Right atrium auricular region (tissue), 2 donors: ENCODE measurements at regions not wholly inside any gene's neighbourhood (a gene's known extent, or its start where the extent isn't known, plus 50 kb on each side); places are given as distances from the start of the nearest gene placed in this dataset.

Source experiments
- DNase-seq: peaks from one replicate; pipeline ENCODE4 v3.0.0-alpha.2; 2019; ENCODE audit warnings: low spot score
- H3K27ac ChIP-seq, 2 donors: fragments of 200-600 bp; sonication (generic); 1 replicate in 1 of 2; 2 replicates in 1 of 2; pipeline ENCODE4 v1.5.1; 2016 to 2019
- H3K27me3 ChIP-seq, 2 donors: fragments of 200-600 bp; sonication (generic); one replicate each; pipeline versions ENCODE4 v1.5.1 to v1.6.0; 2017 to 2019
- H3K36me3 ChIP-seq: fragments of 200-600 bp; sonication (generic); one replicate; pipeline ENCODE4 v1.5.1; 2016
- H3K4me1 ChIP-seq, 2 donors: fragments of 200-600 bp; sonication (generic); one replicate each; pipeline versions ENCODE4 v1.5.1 to v1.6.0; 2017 to 2019
- H3K4me3 ChIP-seq, 2 donors: fragments of 200-600 bp; sonication (generic); 1 replicate in 1 of 2; 2 replicates in 1 of 2; pipeline ENCODE4 v1.5.1; 2017 to 2019; ENCODE audit warnings: mild to moderate bottlenecking in 1 of 2, moderate library complexity in 1 of 2
- H3K9me3 ChIP-seq, 2 donors: fragments of 200-600 bp; sonication (generic); one replicate each; pipeline ENCODE4 v1.5.1; 2019
- TF ChIP-seq, protein P1 (sequence below), 2 donors: fragments of 200-600 bp; sonication (generic); IDR thresholded peaks; one replicate each; pipeline ENCODE4 v1.5.1; 2019; ENCODE audit warnings: antibody characterized with exemption in 2 of 2

DNA sequence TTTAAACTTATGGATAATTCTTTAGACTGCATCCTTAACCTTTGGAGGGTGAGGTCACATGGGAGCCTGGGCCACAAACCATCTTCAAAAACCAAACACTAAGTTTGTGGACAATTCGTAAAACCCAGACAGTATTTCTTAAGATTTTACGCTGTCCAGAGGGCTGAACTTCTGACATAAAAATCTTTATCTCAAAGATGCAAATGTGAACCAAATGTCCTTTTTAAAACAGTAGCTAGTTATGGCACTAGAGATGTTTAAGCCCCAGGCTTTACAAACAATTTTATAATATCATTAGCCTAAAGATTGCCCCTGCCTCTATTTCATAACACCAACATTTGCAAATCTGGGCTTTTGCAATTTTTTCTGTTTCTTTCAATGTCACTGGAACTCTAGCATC, 287.2 kb downstream of the SATB1 start:
- no peak for DNase-seq
- TF ChIP-seq, protein P1, sequence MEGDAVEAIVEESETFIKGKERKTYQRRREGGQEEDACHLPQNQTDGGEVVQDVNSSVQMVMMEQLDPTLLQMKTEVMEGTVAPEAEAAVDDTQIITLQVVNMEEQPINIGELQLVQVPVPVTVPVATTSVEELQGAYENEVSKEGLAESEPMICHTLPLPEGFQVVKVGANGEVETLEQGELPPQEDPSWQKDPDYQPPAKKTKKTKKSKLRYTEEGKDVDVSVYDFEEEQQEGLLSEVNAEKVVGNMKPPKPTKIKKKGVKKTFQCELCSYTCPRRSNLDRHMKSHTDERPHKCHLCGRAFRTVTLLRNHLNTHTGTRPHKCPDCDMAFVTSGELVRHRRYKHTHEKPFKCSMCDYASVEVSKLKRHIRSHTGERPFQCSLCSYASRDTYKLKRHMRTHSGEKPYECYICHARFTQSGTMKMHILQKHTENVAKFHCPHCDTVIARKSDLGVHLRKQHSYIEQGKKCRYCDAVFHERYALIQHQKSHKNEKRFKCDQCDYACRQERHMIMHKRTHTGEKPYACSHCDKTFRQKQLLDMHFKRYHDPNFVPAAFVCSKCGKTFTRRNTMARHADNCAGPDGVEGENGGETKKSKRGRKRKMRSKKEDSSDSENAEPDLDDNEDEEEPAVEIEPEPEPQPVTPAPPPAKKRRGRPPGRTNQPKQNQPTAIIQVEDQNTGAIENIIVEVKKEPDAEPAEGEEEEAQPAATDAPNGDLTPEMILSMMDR (IDR thresholded peaks at IDR 0.05), result no peak
- Histone ChIP-seq H3K36me3 (no peaks in the 10 kb centered on the region), H3K9me3 (no peaks in the 10 kb centered on the region), H3K4me3 (no peak overlapping the region), H3K27ac (no peak overlapping the region), H3K4me1 (no peaks in the 10 kb centered on the region), H3K27me3 (no peaks in the 10 kb centered on the region)

DNA sequence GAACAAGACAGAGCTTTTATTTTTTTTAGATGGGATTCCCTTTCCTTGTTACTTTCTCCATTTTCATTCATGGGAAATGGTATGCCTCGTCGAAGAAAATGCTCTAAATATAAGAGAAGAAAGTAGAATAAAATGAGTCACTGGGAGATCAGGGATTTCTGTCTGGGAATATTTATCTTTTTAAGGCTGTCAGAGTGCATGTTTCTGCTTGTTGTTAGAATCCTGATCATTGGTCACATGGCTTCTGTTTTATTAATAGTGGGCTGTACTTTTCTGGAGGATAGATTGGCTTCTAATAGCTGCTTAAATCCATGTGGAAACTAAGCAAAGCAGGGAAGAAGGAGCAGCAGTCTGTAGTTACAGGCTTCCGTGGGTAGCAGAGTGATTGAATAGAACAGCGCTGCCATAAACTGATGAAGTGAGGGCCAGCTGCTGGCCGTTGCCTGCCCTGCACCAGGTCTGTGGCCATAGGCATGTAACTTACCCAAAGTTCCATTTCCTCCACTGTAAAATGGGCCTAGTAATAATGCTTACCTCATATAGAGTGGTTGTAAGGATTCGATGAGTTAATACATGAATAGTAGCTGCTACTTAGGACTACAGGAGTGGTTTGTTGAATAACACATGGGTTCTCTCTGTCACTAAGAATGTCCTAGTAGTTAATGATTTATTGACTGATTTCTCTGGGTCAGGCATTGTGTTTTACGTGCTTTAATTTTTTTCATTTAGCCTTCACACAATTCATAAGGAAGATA, 289.9 kb downstream of the SATB1 start:
- H3K4me3 ChIP-seq, result no peak overlapping the region

DNA sequence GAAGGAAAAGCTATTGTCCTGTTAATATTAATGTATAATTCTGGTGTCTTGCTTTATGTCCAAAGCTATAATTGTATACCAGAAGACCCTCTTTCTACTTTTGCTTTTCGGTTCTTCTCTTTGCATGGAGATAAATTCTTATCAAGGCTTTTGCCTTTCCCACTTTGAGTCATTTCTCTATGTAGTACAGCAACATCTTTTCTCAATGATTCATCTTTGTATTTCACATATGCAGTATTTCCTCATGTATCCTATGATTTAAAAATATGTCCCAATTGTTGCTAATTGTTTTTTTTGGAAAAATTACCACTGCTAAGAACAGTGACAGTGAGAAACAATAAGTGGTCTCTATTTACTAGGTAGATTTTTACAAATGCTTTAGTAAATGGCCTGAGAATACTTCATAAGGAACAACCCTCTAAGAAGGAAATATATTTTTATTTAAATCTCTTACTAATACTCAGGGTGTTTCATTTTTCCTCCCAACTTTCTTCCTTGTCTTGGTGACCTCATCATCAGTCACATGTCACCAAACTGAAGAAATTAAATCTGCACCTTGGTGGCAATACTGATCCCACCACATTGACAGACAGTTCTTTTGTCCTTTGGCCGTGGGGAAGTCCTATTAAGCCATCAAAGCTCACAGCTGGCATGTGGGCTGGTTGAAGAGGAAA, 290.6 kb downstream of the SATB1 start:
- Histone ChIP-seq H3K36me3 (no peaks in the 10 kb centered on the region), H3K4me1 (no peaks in the 10 kb centered on the region), H3K4me3 (no peak overlapping the region), H3K27me3 (no peaks in the 10 kb centered on the region), H3K27ac (no peak overlapping the region), H3K9me3 (no peaks in the 10 kb centered on the region)
- DNase-seq, result no peak
- TF ChIP-seq, protein P1 (IDR thresholded peaks at IDR 0.05), result no peak

More for the DNA sequence above, 289.9 kb downstream of the SATB1 start:
- TF ChIP-seq, protein P1 (IDR thresholded peaks at IDR 0.05), result no peak
- Histone ChIP-seq H3K27me3 (no peaks in the 10 kb centered on the region), H3K36me3 (no peaks in the 10 kb centered on the region), H3K9me3 (no peaks in the 10 kb centered on the region), H3K4me1 (no peaks in the 10 kb centered on the region), H3K27ac (no peak overlapping the region)
- no peak for DNase-seq

DNA sequence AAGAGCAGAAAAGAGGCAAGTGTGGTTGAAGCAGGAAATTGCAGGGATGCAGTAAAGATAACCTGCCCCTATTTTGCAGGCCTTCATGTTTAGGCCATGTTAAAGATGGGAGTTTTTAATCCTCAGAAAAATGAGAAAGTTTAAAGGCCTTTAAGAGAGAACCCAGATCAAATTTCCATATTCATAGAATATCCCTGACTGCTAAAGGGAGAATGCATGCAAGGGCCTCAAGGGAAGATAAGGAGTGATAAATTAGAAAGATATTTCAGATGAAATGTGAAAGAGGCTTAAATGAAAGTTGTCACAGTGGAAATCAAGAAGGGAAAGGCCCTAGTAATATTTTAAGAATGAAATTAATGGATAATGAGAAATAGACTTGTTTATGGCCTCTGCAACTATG, 292.1 kb downstream of the SATB1 start:
- Histone ChIP-seq H3K27me3 (no peaks in the 10 kb centered on the region), H3K36me3 (no peaks in the 10 kb centered on the region), H3K9me3 (no peaks in the 10 kb centered on the region), H3K4me1 (no peaks in the 10 kb centered on the region), H3K27ac (no peak overlapping the region), H3K4me3 (no peak overlapping the region)
- TF ChIP-seq, protein P1 (IDR thresholded peaks at IDR 0.05), result no peak
- DNase-seq, result no peak

DNA sequence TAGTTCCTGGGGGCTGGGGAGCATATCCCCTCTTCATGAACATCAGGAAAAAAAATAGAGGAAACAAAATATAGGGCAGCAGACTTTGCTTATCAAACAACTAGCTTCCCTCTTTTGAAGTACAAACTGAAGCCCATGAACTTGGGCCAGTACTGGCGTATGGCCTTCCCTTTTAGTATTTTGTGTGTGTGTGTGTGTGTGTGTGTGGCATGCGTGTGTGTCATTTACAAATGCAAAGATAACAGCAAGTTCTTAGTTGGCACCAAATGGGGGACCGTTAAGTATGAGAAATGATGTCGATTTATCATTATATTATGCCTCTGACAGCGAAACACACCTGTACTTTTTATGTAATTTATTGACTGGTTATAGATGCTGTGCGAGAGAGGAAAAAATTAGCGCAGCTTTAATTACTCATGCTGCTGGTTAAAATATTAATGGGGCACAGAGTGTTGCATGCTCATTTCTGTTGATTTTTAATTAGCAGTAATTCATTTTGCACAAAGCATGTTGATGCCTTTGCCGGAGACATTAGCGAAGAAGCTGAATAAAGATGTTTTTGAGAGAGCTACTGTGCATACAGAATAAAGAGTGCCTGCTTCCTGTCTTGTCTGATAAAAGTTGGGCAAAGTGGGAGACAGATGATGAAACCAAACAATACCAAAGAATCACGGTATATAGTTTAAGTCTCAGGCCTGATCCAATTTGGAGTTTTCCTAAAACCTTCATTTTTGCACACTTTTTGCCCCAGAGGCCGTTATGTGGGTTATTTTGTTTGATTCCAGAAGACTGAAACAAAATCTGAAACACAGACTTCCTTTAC, 297.1 kb downstream of the SATB1 start:
- TF ChIP-seq, protein P1 (IDR thresholded peaks at IDR 0.05), result no peak
- Histone ChIP-seq H3K9me3 (no peaks in the 10 kb centered on the region), H3K4me3 (no peak overlapping the region), H3K36me3 (no peaks in the 10 kb centered on the region), H3K4me1 (no peaks in the 10 kb centered on the region), H3K27ac (no peak overlapping the region), H3K27me3 (no peaks in the 10 kb centered on the region)
- DNase-seq, result no peak
